GM13976 (cell line): ENCODE measurements at regions not wholly inside any gene's neighbourhood (a gene's known extent, or its start where the extent isn't known, plus 50 kb on each side); places are given as distances from the start of the nearest gene placed in this dataset.

Experiments used
- DNase-seq: peaks from one replicate; pipeline ENCODE4 v3.0.0; 2012; ENCODE audit warnings: low spot score
- CTCF ChIP-seq: IDR thresholded peaks from 2 replicates; pipeline ENCODE4 v1.5.1; 2012; ENCODE audit warnings: borderline replicate concordance, mild to moderate bottlenecking; ENCODE audit not compliant: insufficient read depth; ENCODE audit errors: extremely low read depth, missing control alignments, control extremely low read depth
- in situ Hi-C: fragments of 300-500 bp; cut with MboI; formaldehyde crosslinking; loops from one replicate; pipeline ENCODE4 v1.12.0; 2022; ENCODE audit warnings: low sequenced_read_pairs, mixed read lengths, inconsistent platforms; ENCODE audit not compliant: unreplicated experiment

GRCh38 chr11:26065944-26066343 is 266.0 kb upstream of the ANO3 start:
- TF ChIP-seq CTCF, result no peak
- in situ Hi-C loops, result no loop called here
- no peak for DNase-seq

- DNase-seq, result no peak
- in situ Hi-C loops, result no loop called here
- no peak for TF ChIP-seq CTCF
Observed at GRCh38 chr11:26070714-26071380, 261.1 kb upstream of the ANO3 start.

- in situ Hi-C loops, result no loop called here
- DNase-seq, result no peak
- no peak for TF ChIP-seq CTCF
Observed at GRCh38 chr11:26072614-26073153, 259.2 kb upstream of the ANO3 start.

GRCh38 chr11:26073646-26074045 is 258.3 kb upstream of the ANO3 start:
- in situ Hi-C loops, result no loop called here
- DNase-seq, result no peak
- no peak for TF ChIP-seq CTCF

- no peak for DNase-seq
- in situ Hi-C loops, result no loop called here
- TF ChIP-seq CTCF, result no peak
Observed at GRCh38 chr11:26076233-26076990, 255.5 kb upstream of the ANO3 start.

- in situ Hi-C loops, result no loop called here
- DNase-seq, result no peak
- TF ChIP-seq CTCF, result no peak
Observed at GRCh38 chr11:26078231-26078821, 253.6 kb upstream of the ANO3 start.
